Glutamatergic neuron (in vitro differentiated cells): ENCODE measurements at regions not wholly inside any gene's neighbourhood (a gene's known extent, or its start where the extent isn't known, plus 50 kb on each side); places are given as distances from the start of the nearest gene placed in this dataset.

Experiments
- DNase-seq: peaks from one replicate; pipeline ENCODE4 v3.0.0; 2022
- H3K27ac Mint-ChIP-seq: one replicate; pipeline ENCODE4 v1.8.0; 2020; ENCODE audit warnings: mild to moderate bottlenecking, mixed read lengths, inconsistent platforms; ENCODE audit not compliant: unreplicated experiment
- H3K27me3 Mint-ChIP-seq: one replicate; pipeline ENCODE4 v1.8.0; 2020; ENCODE audit warnings: mild to moderate bottlenecking, moderate library complexity, mixed read lengths, inconsistent platforms; ENCODE audit not compliant: unreplicated experiment
- H3K36me3 Mint-ChIP-seq: one replicate; pipeline ENCODE4 v1.8.0; 2020; ENCODE audit warnings: mild to moderate bottlenecking, mixed read lengths, inconsistent platforms; ENCODE audit not compliant: unreplicated experiment
- H3K4me1 Mint-ChIP-seq: one replicate; pipeline ENCODE4 v1.8.0; 2020; ENCODE audit warnings: mild to moderate bottlenecking, low read depth, mixed read lengths, inconsistent platforms; ENCODE audit not compliant: unreplicated experiment
- H3K4me3 Mint-ChIP-seq: one replicate; pipeline ENCODE4 v1.8.0; 2020; ENCODE audit warnings: mild to moderate bottlenecking, mixed read lengths, inconsistent platforms; ENCODE audit not compliant: unreplicated experiment
- H3K9me3 Mint-ChIP-seq: one replicate; pipeline ENCODE4 v1.8.0; 2020; ENCODE audit warnings: mild to moderate bottlenecking, moderate library complexity, mixed read lengths, inconsistent platforms; ENCODE audit not compliant: unreplicated experiment
- CTCF ChIP-seq: fragments of 200-600 bp; sonication (generic); IDR thresholded peaks from one replicate; pipeline ENCODE4 v1.5.0; 2021; ENCODE audit not compliant: partially characterized antibody, unreplicated experiment

- H3K27me3 Mint-ChIP-seq, result no peaks in the 10 kb centered on the region
- peaks cover 7% of the 10 kb centered on the region for H3K36me3 Mint-ChIP-seq
- no peak overlapping the region for H3K27ac Mint-ChIP-seq
- H3K9me3 Mint-ChIP-seq, result no peaks in the 10 kb centered on the region
- H3K4me3 Mint-ChIP-seq, result no peak overlapping the region
- peaks cover 3% of the 10 kb centered on the region for H3K4me1 Mint-ChIP-seq
- no peak for TF ChIP-seq CTCF
- no peak for DNase-seq
These were observed 200.4 kb downstream of the TSN start for GRCh38 chr2:121955872-121956271.

GRCh38 chr2:121960251-121960650 is 204.8 kb downstream of the TSN start:
- no peak for DNase-seq
- TF ChIP-seq CTCF, result no peak

GRCh38 chr2:121961761-121962160 is 206.3 kb downstream of the TSN start:
- Mint-ChIP-seq H3K27ac (no peak overlapping the region), H3K9me3 (no peaks in the 10 kb centered on the region), H3K36me3 (peaks cover 1% of the 10 kb centered on the region), H3K27me3 (peaks cover 3% of the 10 kb centered on the region), H3K4me3 (no peak overlapping the region), H3K4me1 (no peaks in the 10 kb centered on the region)
- no peak for DNase-seq
- TF ChIP-seq CTCF, result no peak

More at GRCh38 chr2:121960251-121960650, 204.8 kb downstream of the TSN start:
- H3K27me3 Mint-ChIP-seq, result no peaks in the 10 kb centered on the region
- H3K36me3 Mint-ChIP-seq, result no peaks in the 10 kb centered on the region
- no peaks in the 10 kb centered on the region for H3K9me3 Mint-ChIP-seq
- H3K4me1 Mint-ChIP-seq, result peaks cover 3% of the 10 kb centered on the region
- no peak overlapping the region for H3K4me3 Mint-ChIP-seq
- no peak overlapping the region for H3K27ac Mint-ChIP-seq

- no peak for DNase-seq
- Mint-ChIP-seq H3K36me3 (peaks cover 5% of the 10 kb centered on the region), H3K4me1 (no peaks in the 10 kb centered on the region), H3K9me3 (no peaks in the 10 kb centered on the region), H3K27ac (no peak overlapping the region), H3K27me3 (peaks cover 3% of the 10 kb centered on the region), H3K4me3 (no peak overlapping the region)
- TF ChIP-seq CTCF, result no peak
These were observed 210.2 kb downstream of the TSN start for GRCh38 chr2:121965661-121966060.

- no peak overlapping the region for H3K4me3 Mint-ChIP-seq
- H3K9me3 Mint-ChIP-seq, result no peaks in the 10 kb centered on the region
- H3K27me3 Mint-ChIP-seq, result peaks cover 3% of the 10 kb centered on the region
These were observed 211.2 kb downstream of the TSN start for GRCh38 chr2:121966663-121967062.

More at GRCh38 chr2:121966663-121967062, 211.2 kb downstream of the TSN start:
- no peaks in the 10 kb centered on the region for H3K4me1 Mint-ChIP-seq
- DNase-seq, result no peak
- no peak for TF ChIP-seq CTCF
- peaks cover 5% of the 10 kb centered on the region for H3K36me3 Mint-ChIP-seq
- H3K27ac Mint-ChIP-seq, result no peak overlapping the region
